IMR-90 (cell line): ENCODE measurements at regions not wholly inside any gene's neighbourhood (a gene's known extent, or its start where the extent isn't known, plus 50 kb on each side); places are given as distances from the start of the nearest gene placed in this dataset.

ENCODE experiments used
- ATAC-seq: fragments of 200-7000 bp; cut with Tn5 transposase; 2 replicates; pipeline ENCODE4 v1.9.1; 2020; ENCODE audit warnings: low read depth, mild to moderate bottlenecking, moderate library complexity
- BruUV-seq: library from RNA; stranded (reverse); fragments of 400-500 nt; replicated peaks from 2 replicates; lab custom pipeline; 2021; lab: Mats Ljungman, UMichigan
- CTCF ChIA-PET: fragments of 300-600 bp; formaldehyde crosslinking; extraction: SDS; loops from one replicate; lab custom pipeline; 2021; ENCODE audit warnings: antibody characterized with exemption; lab: Yijun Ruan, JAX
- POLR2A ChIA-PET: fragments of 300-600 bp; sonication (Branson Sonifier 250); formaldehyde crosslinking; loops from one replicate; lab custom pipeline; 2022; ENCODE audit warnings: antibody characterized with exemption; ENCODE audit not compliant: unreplicated experiment; lab: Charles Lee
- DNase-seq: peaks from one replicate; pipeline ENCODE4 v3.0.0; 2013
- H2AFZ ChIP-seq: replicated peaks from 2 replicates; pipeline ENCODE3; 2013; ENCODE audit warnings: low read length, mild to moderate bottlenecking; ENCODE audit not compliant: poor library complexity
- H2AK5ac ChIP-seq: 2 replicates; pipeline ENCODE4 v1.6.1; 2013; ENCODE audit warnings: low read depth, low read length, inconsistent platforms
- H2AK9ac ChIP-seq: replicated peaks from 2 replicates; pipeline ENCODE3; 2013; ENCODE audit warnings: mild to moderate bottlenecking, low read depth, low read length, moderate library complexity; ENCODE audit not compliant: poor library complexity
- H2BK120ac ChIP-seq: 2 replicates; pipeline ENCODE4 v1.6.1; 2013; ENCODE audit warnings: low read depth, low read length, inconsistent platforms
- H2BK15ac ChIP-seq: 3 replicates; pipeline ENCODE4 v1.6.1; 2013; ENCODE audit warnings: low read depth, low read length, inconsistent platforms
- H2BK20ac ChIP-seq: 2 replicates; pipeline ENCODE4 v1.6.1; 2013; ENCODE audit warnings: low read depth, mild to moderate bottlenecking, inconsistent platforms, low read length, moderate library complexity
- H2BK5ac ChIP-seq: 2 replicates; pipeline ENCODE4 v1.6.1; 2013; ENCODE audit warnings: mild to moderate bottlenecking, low read depth, low read length, inconsistent platforms; ENCODE audit not compliant: poor library complexity, severe bottlenecking
- H3K14ac ChIP-seq: replicated peaks from 2 replicates; pipeline ENCODE4 v1.6.1; 2013; ENCODE audit warnings: low read depth, low read length, inconsistent platforms
- H3K18ac ChIP-seq: 2 replicates; pipeline ENCODE4 v1.6.1; 2013; ENCODE audit warnings: low read depth, low read length, control low read depth
- H3K23ac ChIP-seq: 2 replicates; pipeline ENCODE4 v1.6.1; 2013; ENCODE audit warnings: low read depth, low read length, inconsistent platforms
- H3K27ac ChIP-seq: 2 replicates; pipeline ENCODE4 v1.5.1; 2013; ENCODE audit warnings: mild to moderate bottlenecking, control low read depth, low read length; ENCODE audit not compliant: insufficient read depth
- H3K27me3 ChIP-seq: 2 replicates; pipeline ENCODE4 v1.6.1; 2013; ENCODE audit warnings: low read length; ENCODE audit not compliant: control insufficient read depth, insufficient read depth
- H3K36me3 ChIP-seq: 2 replicates; pipeline ENCODE4 v1.6.1; 2013; ENCODE audit warnings: low read length, mixed read lengths; ENCODE audit not compliant: control insufficient read depth, insufficient read depth
- H3K4ac ChIP-seq: 2 replicates; pipeline ENCODE4 v1.6.1; 2013; ENCODE audit warnings: low read depth, low read length, inconsistent platforms
- H3K4me1 ChIP-seq: 2 replicates; pipeline ENCODE4 v1.6.1; 2013; ENCODE audit warnings: low read length, mixed read lengths; ENCODE audit not compliant: control insufficient read depth, insufficient read depth
- H3K4me2 ChIP-seq: 2 replicates; pipeline ENCODE4 v1.6.1; 2013; ENCODE audit warnings: low read depth, mild to moderate bottlenecking, control low read depth, low read length, moderate library complexity
- H3K4me3 ChIP-seq: 2 replicates; pipeline ENCODE4 v1.5.1; 2013; ENCODE audit warnings: low read depth, mild to moderate bottlenecking, control low read depth, low read length, moderate library complexity; ENCODE audit not compliant: insufficient read depth
- H3K56ac ChIP-seq: 2 replicates; pipeline ENCODE4 v1.6.1; 2013; ENCODE audit warnings: low read length, inconsistent platforms; ENCODE audit not compliant: insufficient read depth; ENCODE audit errors: extremely low read depth
- H3K79me1 ChIP-seq, 2 experiments: 2 replicates each; pipeline ENCODE4 v1.6.1; 2013; ENCODE audit warnings: low read length in 2 of 2, inconsistent platforms in 1 of 2, low read depth in 1 of 2
- H3K9ac ChIP-seq: 2 replicates; pipeline ENCODE4 v1.6.1; 2013; ENCODE audit warnings: low read depth, low read length, control low read depth
- H3K9me1 ChIP-seq: 2 replicates; pipeline ENCODE4 v1.6.1; 2013; ENCODE audit warnings: low read length, inconsistent platforms; ENCODE audit not compliant: insufficient read depth
- H3K9me3 ChIP-seq: 2 replicates; pipeline ENCODE4 v1.6.1; 2013; ENCODE audit warnings: low read length; ENCODE audit not compliant: control insufficient read depth, insufficient read depth
- H4K20me1 ChIP-seq: 2 replicates; pipeline ENCODE4 v1.6.1; 2013; ENCODE audit warnings: low read length, inconsistent platforms; ENCODE audit not compliant: insufficient read depth
- H4K5ac ChIP-seq: 2 replicates; pipeline ENCODE4 v1.6.1; 2013; ENCODE audit warnings: mild to moderate bottlenecking, low read depth, low read length, control low read depth
- H4K8ac ChIP-seq, 2 experiments: 2 replicates each; pipeline ENCODE4 v1.6.1; 2013; ENCODE audit warnings: low read depth in 2 of 2, low read length in 2 of 2, control low read depth in 1 of 2, inconsistent platforms in 1 of 2
- H4K91ac ChIP-seq: 2 replicates; pipeline ENCODE4 v1.6.1; 2013; ENCODE audit warnings: low read depth, low read length, inconsistent platforms; ENCODE audit not compliant: insufficient read depth
- BHLHE40 ChIP-seq: fragments of 150-350 bp; IDR thresholded peaks from 2 replicates; pipeline ENCODE4 v1.6.1; 2016; ENCODE audit warnings: mild to moderate bottlenecking, low read depth, low read length
- CEBPB ChIP-seq: IDR thresholded peaks from 2 replicates; pipeline ENCODE4 v1.6.1; 2012; ENCODE audit warnings: low read depth, low read length, improper control_type of control experiment
- CHD1 ChIP-seq: IDR thresholded peaks from 2 replicates; pipeline ENCODE4 v1.6.1; 2012; ENCODE audit warnings: low read depth, low read length, improper control_type of control experiment
- CTCF ChIP-seq: conservative IDR thresholded peaks from 2 replicates; pipeline ENCODE4 v1.5.1; 2012; ENCODE audit warnings: mild to moderate bottlenecking, low read depth, low read length, improper control_type of control experiment
- FOS ChIP-seq: fragments of 150-350 bp; IDR thresholded peaks from 2 replicates; pipeline ENCODE4 v1.6.1; 2016; ENCODE audit warnings: low read depth, low read length
- MAZ ChIP-seq: IDR thresholded peaks from 2 replicates; pipeline ENCODE4 v1.6.1; 2012; ENCODE audit warnings: low read depth, mild to moderate bottlenecking, low read length, improper control_type of control experiment, moderate library complexity, borderline replicate concordance
- NFE2L2 ChIP-seq: fragments of 150-350 bp; IDR thresholded peaks from 2 replicates; pipeline ENCODE4 v1.6.1; 2016; ENCODE audit warnings: low read depth, mild to moderate bottlenecking, low read length
- RAD21 ChIP-seq: IDR thresholded peaks from 2 replicates; pipeline ENCODE4 v1.6.1; 2012; ENCODE audit warnings: low read length, improper control_type of control experiment
- SMC3 ChIP-seq: fragments of 150-350 bp; IDR thresholded peaks from 2 replicates; pipeline ENCODE4 v1.6.1; 2016; ENCODE audit warnings: low read depth, mild to moderate bottlenecking, antibody characterized with exemption, low read length, moderate library complexity
- USF2 ChIP-seq: fragments of 150-350 bp; IDR thresholded peaks from 2 replicates; pipeline ENCODE4 v1.6.1; 2017; ENCODE audit warnings: mild to moderate bottlenecking, antibody characterized with exemption, low read length, low read depth
- WGBS, 2 experiments: methylation state at CpG; one replicate each; pipeline versions ENCODE4 v1.1.5 to v1.1.7; 2013; ENCODE audit warnings: missing lambda C conversion rate in 2 of 2; ENCODE audit not compliant: insufficient read length in 1 of 2; ENCODE audit errors: extremely low coverage in 2 of 2; 5-methylcytosine and 5-hydroxymethylcytosine counted together
- dilution Hi-C: fragments of 300-500 bp; cut with HindIII; formaldehyde crosslinking; loops from one replicate; pipeline ENCODE4 v1.14.3; 2018; ENCODE audit warnings: low sequenced_read_pairs; ENCODE audit not compliant: unreplicated experiment
- in situ Hi-C: fragments of 300-500 bp; cut with MboI; formaldehyde crosslinking; loops from 3 replicates; pipeline ENCODE4 v1.14.3; 2019; ENCODE audit warnings: low sequenced_read_pairs, inconsistent platforms, mixed read lengths
- intact Hi-C: fragments of 100-400 bp; cut with micrococcal nuclease; formaldehyde crosslinking; loops from 2 replicates; pipeline ENCODE4 v1.10.0; 2022

GRCh38 chr11:33622806-33623205, 77.8 kb downstream of the C11orf91 start:
- 0 out of 2 replicates have a peak overlapping the region, but pooled peaks have one; percentile 1 for H2BK120ac ChIP-seq
- ATAC-seq (no peak), DNase-seq (no peak)
- H3K18ac ChIP-seq, result no peak overlapping the region
- intact Hi-C loops (no loop called here), in situ Hi-C loops (no loop called here), dilution Hi-C loops (no loop called here)
- peaks cover 6% of the 10 kb centered on the region for H3K4me1 ChIP-seq
- H3K9me3 ChIP-seq, result no peaks in the 10 kb centered on the region
- WGBS, 2 experiments, result 96% methylated on average over 4 of the region's 6 CpGs; no CpG with 5 or more reads in 1 of the 2 experiments
- no peak overlapping the region for H3K27ac ChIP-seq
- H2BK5ac ChIP-seq, result no peak overlapping the region
- no peak overlapping the region for H2AK5ac ChIP-seq
- no peak overlapping the region for H3K4ac ChIP-seq
- H2BK15ac ChIP-seq, result no peak overlapping the region
- POLR2A ChIA-PET, result no interaction called here
- peak overlapping the region; percentile 48 for H2AFZ ChIP-seq
- H2BK20ac ChIP-seq, result no peak overlapping the region
- H3K9ac ChIP-seq, result no peak overlapping the region
- H3K9me1 ChIP-seq, result peaks cover 5% of the 10 kb centered on the region; the same call in 1 of the 2 replicates
- H3K36me3 ChIP-seq, result no peaks in the 10 kb centered on the region
- H3K23ac ChIP-seq, result no peak overlapping the region
- H4K91ac ChIP-seq, result no peak overlapping the region
- H3K27me3 ChIP-seq, result no peaks in the 10 kb centered on the region
- no TSS peak for BruUV-seq
- H3K56ac ChIP-seq, result no peak overlapping the region
- H3K4me2 ChIP-seq, result no peak overlapping the region
- no peak overlapping the region for H4K5ac ChIP-seq
- H2AK9ac ChIP-seq, result no peak overlapping the region
- CTCF ChIA-PET, result no interaction called here
- no peaks in the 10 kb centered on the region for H4K20me1 ChIP-seq
- no peaks in the 10 kb centered on the region; a peak in 1 of 4 replicates for H3K79me1 ChIP-seq
- no peak overlapping the region for H4K8ac ChIP-seq
- H3K4me3 ChIP-seq, result no peak overlapping the region
- TF ChIP-seq FOS (no peak), BHLHE40 (no peak), CHD1 (no peak), RAD21 (no peak), CEBPB (no peak), CTCF (no peak), MAZ (no peak), SMC3 (no peak), NFE2L2 (no peak), USF2 (no peak)
- H3K14ac ChIP-seq, result peak overlapping the region; percentile 51; the same call in 1 of the 2 replicates
